ENCODE measurements at regions not wholly inside any gene's neighbourhood (a gene's known extent, or its start where the extent isn't known, plus 50 kb on each side); places are given as distances from the start of the nearest gene placed in this dataset.

DNA sequence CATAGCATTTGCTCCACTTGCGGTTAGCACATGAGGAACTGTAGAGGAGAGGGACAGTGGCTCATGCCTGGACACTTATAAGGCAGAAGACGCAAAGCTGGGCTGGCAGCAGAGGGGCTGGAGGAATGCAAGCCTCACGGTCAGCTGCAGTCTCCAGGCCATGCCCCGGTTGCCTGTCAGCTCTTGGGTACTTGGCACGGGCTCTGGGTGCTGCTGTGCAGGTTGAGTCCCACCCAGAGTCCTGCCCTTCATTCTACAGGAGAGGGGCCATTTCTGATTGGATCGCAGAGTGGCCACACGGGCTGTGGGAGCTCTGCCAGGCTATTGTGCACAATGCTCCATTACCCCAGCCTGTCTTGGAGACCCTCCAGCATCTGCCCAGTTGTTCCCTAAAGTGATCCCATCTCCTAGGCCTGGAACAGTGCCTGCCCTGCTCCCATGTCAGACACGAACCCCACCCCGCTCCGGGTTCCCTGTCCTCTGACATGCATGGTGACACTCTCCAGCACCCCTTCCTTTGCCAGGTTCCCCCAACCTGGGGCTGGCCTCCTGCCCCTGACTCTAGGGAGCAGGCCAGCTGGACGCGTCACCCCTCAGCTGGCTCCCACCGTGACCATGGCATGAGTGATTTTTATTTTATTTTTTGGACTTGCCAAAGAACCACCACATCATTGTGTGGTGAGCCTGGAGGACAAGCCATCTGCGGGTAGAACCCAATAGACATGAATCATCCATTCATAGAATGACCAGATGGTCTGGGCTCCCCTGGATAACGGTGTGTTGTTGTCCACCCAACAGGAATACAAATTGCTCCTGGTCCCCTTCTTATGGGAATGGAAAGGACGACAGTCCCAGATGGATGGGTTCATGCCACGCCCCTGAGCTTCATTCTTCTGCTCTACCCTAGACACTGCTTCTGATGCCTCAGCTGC is 51.0 kb upstream of the KLF13 start:
- intact Hi-C loops (cut with micrococcal nuclease) = loop anchor here in 1 of 2 donors (2.0 kb wide), 1 partner anchor 25 kb away; no protein-coding TSS in a partner anchor
- Mint-ChIP-seq H3K4me1 (peaks cover 29 to 46% (median 37%) of the 10 kb centered on the region in 7 donors), H3K27me3 (no peaks in the 10 kb centered on the region), H3K4me3 (no peak overlapping the region), H3K27ac (peak overlapping the region in 4 of 9 donors; percentile 38 to 76 (median 40)), H3K36me3 (no peaks in the 10 kb centered on the region), H3K9me3 (no peaks in the 10 kb centered on the region)
- POLR2A ChIA-PET = interaction anchor here (1.0 to 1.7 kb wide), 2 partner anchors 12 to 47 kb away, joined by 5 to 6 read pairs; no protein-coding TSS in a partner anchor
- Histone ChIP-seq H3K27ac (ENCODE audit: low read depth, low read length) (no peak overlapping the region), H3K36me3 (ENCODE audit: control insufficient read depth in 2 of 3, insufficient read depth in 3 of 3, low read length in 3 of 3) (no peaks in the 10 kb centered on the region), H3K27me3 (ENCODE audit: control insufficient read depth in 2 of 2, insufficient read depth in 2 of 2, low read length in 2 of 2) (no peaks in the 10 kb centered on the region), H3K4me3 (ENCODE audit: low read length) (no peak overlapping the region), H3K4me1 (ENCODE audit: control insufficient read depth in 2 of 2, insufficient read depth in 2 of 2, low read length in 2 of 2) (peaks cover 0 to 17% of the 10 kb centered on the region in 2 donors), H3K9me3 (ENCODE audit: control insufficient read depth in 2 of 3, low read length in 3 of 3) (no peaks in the 10 kb centered on the region)
- no peak for ATAC-seq
- DNase-seq = peak in 1 of 9 donors; percentile 15
- CTCF ChIA-PET = no interaction called here

DNA sequence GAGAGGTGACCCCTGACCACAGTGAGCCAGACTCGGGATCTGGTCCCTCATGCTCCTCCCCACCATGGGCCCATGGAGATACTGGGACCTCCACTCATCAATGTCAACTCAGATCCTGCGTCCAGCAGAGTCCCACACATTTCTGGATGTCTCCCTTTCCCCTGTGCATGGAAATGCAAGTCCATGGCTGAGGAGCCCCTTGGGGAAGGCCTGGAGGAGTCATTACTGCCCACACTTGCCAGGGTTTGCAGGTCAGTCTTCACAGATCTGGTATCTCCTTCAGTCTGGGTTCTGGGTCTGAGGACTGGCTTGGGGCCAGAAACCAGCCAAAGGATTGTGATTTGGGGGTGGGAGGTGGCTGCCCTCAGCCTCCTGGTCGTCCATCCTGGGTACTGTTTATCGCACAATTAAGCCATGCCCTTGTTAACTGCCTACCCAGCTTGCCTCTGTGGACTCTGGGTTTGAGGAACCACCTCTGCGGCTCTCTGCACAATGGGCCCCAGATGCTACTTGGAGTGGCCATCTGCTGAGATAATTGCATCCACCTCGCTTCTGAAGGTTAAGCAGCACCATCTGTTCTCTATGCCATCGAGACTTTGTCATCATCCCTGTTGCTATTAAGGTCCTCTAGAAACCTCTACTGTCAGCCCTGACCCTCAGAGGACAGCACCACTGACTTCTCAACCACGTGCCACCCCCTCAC is 49.9 kb upstream of the KLF13 start:
- H3K27ac ChIP-seq (ENCODE audit: low read depth, low read length) = no peak overlapping the region
- ATAC-seq (no peak), DNase-seq (peak in 1 of 9 donors; percentile 7)
- H3K9me3 ChIP-seq (ENCODE audit: control insufficient read depth in 2 of 3, low read length in 3 of 3) = no peaks in the 10 kb centered on the region
- H3K4me3 ChIP-seq (ENCODE audit: low read length) = no peak overlapping the region
- CTCF ChIA-PET = no interaction called here
- peaks cover 0 to 6% (median 0%) of the 10 kb centered on the region in 5 donors for H3K27me3 Mint-ChIP-seq
- peaks cover 0 to 7% of the 10 kb centered on the region in 2 donors for H3K4me1 ChIP-seq (ENCODE audit: control insufficient read depth in 2 of 2, insufficient read depth in 2 of 2, low read length in 2 of 2)
- peaks cover 22 to 42% (median 34%) of the 10 kb centered on the region in 7 donors for H3K4me1 Mint-ChIP-seq
- intact Hi-C loops (cut with micrococcal nuclease) = no loop called here
- peak overlapping the region in 3 of 9 donors; percentile 17 to 25 (median 18) for H3K27ac Mint-ChIP-seq
- no peaks in the 10 kb centered on the region for H3K27me3 ChIP-seq (ENCODE audit: control insufficient read depth in 2 of 2, insufficient read depth in 2 of 2, low read length in 2 of 2)
- POLR2A ChIA-PET = interaction anchor here (0.9 kb wide), 1 partner anchor 10 kb away, joined by 3 read pairs; no protein-coding TSS in a partner anchor
- H3K4me3 Mint-ChIP-seq = no peak overlapping the region
- H3K36me3 Mint-ChIP-seq = peaks cover 0 to 2% (median 0%) of the 10 kb centered on the region in 5 donors
- H3K9me3 Mint-ChIP-seq = no peaks in the 10 kb centered on the region
- no peaks in the 10 kb centered on the region for H3K36me3 ChIP-seq (ENCODE audit: control insufficient read depth in 2 of 3, insufficient read depth in 3 of 3, low read length in 3 of 3)

Data from naive thymus-derived CD4-positive, alpha-beta T cell (primary cell).